Ishikawa (cell line): ENCODE measurements at regions not wholly inside any gene's neighbourhood (a gene's known extent, or its start where the extent isn't known, plus 50 kb on each side); places are given as distances from the start of the nearest gene placed in this dataset.

Experiments used
- CEBPB ChIP-seq: IDR thresholded peaks from 2 replicates; pipeline ENCODE4 v1.6.1; 2012
- CREB1 ChIP-seq: IDR thresholded peaks from 2 replicates; pipeline ENCODE4 v1.6.1; 2012; ENCODE audit warnings: low read depth
- EGR1 ChIP-seq: IDR thresholded peaks from 2 replicates; pipeline ENCODE4 v1.6.1; 2012
- EP300 ChIP-seq: IDR thresholded peaks from 2 replicates; pipeline ENCODE4 v1.6.1; 2012; ENCODE audit warnings: borderline replicate concordance
- FOXM1 ChIP-seq: IDR thresholded peaks from 2 replicates; pipeline ENCODE4 v1.6.1; 2012; ENCODE audit warnings: low read depth, borderline replicate concordance
- NFIC ChIP-seq: IDR thresholded peaks from 2 replicates; pipeline ENCODE4 v1.6.1; 2012
- RAD21 ChIP-seq: IDR thresholded peaks from 2 replicates; pipeline ENCODE4 v1.6.1; 2012; ENCODE audit warnings: low read depth
- TAF1 ChIP-seq: IDR thresholded peaks from 2 replicates; pipeline ENCODE4 v1.6.1; 2012; ENCODE audit warnings: low read depth, mild to moderate bottlenecking
- TCF12 ChIP-seq: IDR thresholded peaks from 2 replicates; pipeline ENCODE4 v1.6.1; 2012; ENCODE audit warnings: low read depth
- TEAD4 ChIP-seq: IDR thresholded peaks from 2 replicates; pipeline ENCODE4 v1.6.1; 2012
- YY1 ChIP-seq: IDR thresholded peaks from 2 replicates; pipeline ENCODE4 v1.6.1; 2012; ENCODE audit warnings: low read depth
- ZBTB7A ChIP-seq: IDR thresholded peaks from 2 replicates; pipeline ENCODE4 v1.6.1; 2012; ENCODE audit warnings: low read depth
- TF ChIP-seq, protein P1 (sequence below): IDR thresholded peaks from 2 replicates; pipeline ENCODE4 v1.6.1; 2012; ENCODE audit warnings: low read depth, mild to moderate bottlenecking
- TF ChIP-seq, protein P2 (sequence below): IDR thresholded peaks from 2 replicates; pipeline ENCODE4 v1.6.1; 2012
- TF ChIP-seq, protein P3 (sequence below): IDR thresholded peaks from 2 replicates; pipeline ENCODE4 v1.6.1; 2012

DNA sequence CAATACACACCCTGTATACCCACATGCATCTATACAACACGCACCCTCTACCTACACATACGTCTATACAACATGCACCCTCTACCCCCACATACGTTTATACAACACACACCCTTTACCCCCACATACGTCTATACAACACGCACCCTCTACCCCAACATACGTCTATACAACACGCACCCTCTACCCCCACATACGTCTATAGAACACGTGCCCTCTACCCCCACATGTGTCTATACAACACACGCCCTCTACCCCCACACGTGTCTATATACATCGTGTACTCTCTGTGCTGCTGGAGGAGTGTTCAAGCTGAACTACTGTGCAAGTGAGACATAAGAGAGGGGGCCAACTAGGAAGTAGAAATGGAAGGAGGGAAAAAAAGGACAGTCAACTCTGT, 621.7 kb upstream of the HS6ST1 start:
- TF ChIP-seq CREB1: no peak
- TF ChIP-seq, protein P1, sequence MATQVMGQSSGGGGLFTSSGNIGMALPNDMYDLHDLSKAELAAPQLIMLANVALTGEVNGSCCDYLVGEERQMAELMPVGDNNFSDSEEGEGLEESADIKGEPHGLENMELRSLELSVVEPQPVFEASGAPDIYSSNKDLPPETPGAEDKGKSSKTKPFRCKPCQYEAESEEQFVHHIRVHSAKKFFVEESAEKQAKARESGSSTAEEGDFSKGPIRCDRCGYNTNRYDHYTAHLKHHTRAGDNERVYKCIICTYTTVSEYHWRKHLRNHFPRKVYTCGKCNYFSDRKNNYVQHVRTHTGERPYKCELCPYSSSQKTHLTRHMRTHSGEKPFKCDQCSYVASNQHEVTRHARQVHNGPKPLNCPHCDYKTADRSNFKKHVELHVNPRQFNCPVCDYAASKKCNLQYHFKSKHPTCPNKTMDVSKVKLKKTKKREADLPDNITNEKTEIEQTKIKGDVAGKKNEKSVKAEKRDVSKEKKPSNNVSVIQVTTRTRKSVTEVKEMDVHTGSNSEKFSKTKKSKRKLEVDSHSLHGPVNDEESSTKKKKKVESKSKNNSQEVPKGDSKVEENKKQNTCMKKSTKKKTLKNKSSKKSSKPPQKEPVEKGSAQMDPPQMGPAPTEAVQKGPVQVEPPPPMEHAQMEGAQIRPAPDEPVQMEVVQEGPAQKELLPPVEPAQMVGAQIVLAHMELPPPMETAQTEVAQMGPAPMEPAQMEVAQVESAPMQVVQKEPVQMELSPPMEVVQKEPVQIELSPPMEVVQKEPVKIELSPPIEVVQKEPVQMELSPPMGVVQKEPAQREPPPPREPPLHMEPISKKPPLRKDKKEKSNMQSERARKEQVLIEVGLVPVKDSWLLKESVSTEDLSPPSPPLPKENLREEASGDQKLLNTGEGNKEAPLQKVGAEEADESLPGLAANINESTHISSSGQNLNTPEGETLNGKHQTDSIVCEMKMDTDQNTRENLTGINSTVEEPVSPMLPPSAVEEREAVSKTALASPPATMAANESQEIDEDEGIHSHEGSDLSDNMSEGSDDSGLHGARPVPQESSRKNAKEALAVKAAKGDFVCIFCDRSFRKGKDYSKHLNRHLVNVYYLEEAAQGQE: no peak

DNA sequence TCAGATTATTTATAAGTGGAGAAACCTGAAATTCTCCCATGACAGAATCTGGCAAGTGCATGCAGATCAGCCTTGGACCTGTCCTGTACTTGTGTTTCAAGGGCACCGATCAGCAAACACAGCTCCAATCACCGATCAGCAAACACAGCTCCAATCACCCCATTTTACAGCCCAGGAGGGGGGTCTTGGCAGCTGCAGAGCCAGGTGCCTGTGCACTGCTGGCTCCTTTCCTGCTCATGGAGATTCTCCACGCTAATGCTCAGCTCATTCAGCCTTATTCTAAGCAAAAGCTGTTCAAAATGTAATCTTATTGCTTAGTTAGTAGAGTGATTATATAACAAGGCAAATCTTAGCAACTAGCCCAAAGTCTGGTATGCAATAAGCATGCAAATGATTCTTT, 623.1 kb upstream of the HS6ST1 start:
- TF ChIP-seq CEBPB: no peak
- TF ChIP-seq, protein P1: no peak
- no peak for TF ChIP-seq RAD21
- TF ChIP-seq ZBTB7A: no peak
- TF ChIP-seq TAF1: no peak

DNA sequence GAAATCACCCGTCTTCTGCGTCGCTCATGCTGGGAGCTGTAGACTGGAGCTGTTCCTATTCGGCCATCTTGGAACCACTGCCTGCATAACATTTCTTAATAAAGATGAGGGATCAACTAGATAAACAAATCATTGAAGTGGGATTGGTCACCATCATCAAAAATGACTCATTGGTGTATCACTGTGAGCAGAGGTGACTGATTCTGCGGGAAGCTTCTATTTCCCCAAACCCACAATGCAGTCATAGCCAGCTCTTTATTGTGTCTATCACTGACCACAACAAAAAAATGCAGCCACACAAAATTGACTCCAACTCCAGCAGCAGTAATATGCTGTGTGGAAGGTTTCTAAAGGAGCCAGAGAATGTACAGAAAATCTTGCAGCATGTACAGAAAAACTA, 630.7 kb upstream of the HS6ST1 start:
- TF ChIP-seq EP300 (no peak), TAF1 (no peak), CREB1 (no peak), EGR1 (no peak), CEBPB (no peak), YY1 (no peak), TCF12 (no peak), NFIC (no peak)

DNA sequence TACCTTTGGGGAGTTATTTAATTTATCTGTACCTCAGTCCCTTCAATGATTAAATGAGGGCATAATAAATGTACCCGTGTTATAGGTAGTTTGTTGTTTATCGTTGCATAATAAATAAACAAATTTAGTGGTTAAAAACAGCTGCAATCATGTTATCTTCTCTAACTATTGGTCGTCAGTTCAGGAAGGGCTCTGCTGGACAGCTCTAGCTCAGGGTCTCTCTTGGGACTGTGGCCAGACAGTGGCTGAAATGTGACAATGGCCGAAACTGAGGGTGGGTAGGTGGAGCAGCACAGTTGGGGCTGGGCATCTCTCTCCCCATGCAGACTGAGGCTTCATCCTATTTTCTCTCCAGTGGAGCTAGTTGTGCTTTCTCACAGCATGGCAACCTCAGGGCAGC, 632.1 kb upstream of the HS6ST1 start:
- TF ChIP-seq, protein P1: peak; percentile 81
- TF ChIP-seq, protein P2, sequence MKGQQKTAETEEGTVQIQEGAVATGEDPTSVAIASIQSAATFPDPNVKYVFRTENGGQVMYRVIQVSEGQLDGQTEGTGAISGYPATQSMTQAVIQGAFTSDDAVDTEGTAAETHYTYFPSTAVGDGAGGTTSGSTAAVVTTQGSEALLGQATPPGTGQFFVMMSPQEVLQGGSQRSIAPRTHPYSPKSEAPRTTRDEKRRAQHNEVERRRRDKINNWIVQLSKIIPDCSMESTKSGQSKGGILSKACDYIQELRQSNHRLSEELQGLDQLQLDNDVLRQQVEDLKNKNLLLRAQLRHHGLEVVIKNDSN: no peak
- TF ChIP-seq TAF1: no peak

DNA sequence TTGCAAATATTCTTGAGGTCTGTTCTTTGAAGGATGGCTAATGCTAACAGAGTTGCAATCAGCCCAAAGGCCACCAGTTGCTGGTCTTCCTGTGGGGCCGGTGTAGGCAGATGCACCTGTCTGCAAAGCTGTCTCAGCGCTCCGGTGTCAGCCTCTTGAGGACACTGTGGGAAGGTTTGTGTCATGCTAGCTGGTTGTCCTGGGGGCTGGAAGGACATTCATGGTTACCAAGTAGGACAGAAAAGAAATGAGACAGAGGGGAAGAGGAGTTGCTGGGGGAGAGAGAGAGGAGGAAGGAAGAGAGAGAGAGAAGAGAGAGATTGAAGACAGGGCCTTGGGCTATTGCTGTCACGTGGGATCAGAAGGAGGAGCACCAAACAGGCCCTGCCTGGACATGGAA, 639.6 kb upstream of the HS6ST1 start:
- TF ChIP-seq EP300: no peak
- TF ChIP-seq TCF12: no peak
- no peak for TF ChIP-seq TAF1
- TF ChIP-seq ZBTB7A: no peak
- no peak for TF ChIP-seq TEAD4
- TF ChIP-seq CEBPB: no peak
- TF ChIP-seq, protein P2: no peak
- no peak for TF ChIP-seq YY1
- TF ChIP-seq, protein P3, sequence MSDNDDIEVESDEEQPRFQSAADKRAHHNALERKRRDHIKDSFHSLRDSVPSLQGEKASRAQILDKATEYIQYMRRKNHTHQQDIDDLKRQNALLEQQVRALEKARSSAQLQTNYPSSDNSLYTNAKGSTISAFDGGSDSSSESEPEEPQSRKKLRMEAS: no peak
- TF ChIP-seq EGR1: no peak
- TF ChIP-seq CREB1: no peak
- no peak for TF ChIP-seq RAD21
- no peak for TF ChIP-seq FOXM1
- TF ChIP-seq NFIC: no peak
- TF ChIP-seq, protein P1: no peak
